NCI-H69 (cell line): ENCODE measurements at regions not wholly inside any gene's neighbourhood (a gene's known extent, or its start where the extent isn't known, plus 50 kb on each side); places are given as distances from the start of the nearest gene placed in this dataset.
"Not testable (repeated sequence)": the region's sequence is repeated elsewhere in the genome, so short reads cannot be mapped to it uniquely, and the experiment has no call there.

Source experiments
- DNase-seq: peaks from one replicate; lab custom pipeline; 2025; lab: John Stamatoyannopoulos, UW

DNA sequence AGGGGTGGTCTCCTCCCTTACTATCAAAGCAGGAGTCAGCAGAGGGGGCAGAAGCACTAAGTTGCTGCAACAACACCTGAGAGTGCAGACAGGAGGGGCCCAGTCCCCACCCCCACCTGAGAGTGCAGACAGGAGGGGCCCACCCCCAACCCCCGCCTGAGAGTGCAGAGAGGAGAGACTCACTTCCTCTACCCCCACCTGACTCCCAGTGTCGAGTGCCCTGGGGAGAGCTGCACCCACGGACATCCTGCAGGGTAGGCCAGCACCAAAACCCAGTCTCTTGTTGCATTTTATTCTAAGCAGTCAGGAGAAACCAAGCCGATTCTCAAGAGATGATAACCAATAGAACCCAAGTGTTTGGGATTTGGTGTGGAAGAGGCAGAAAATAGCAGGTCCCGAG, 78.4 kb downstream of the NAPG start:
- no peak for DNase-seq

DNA sequence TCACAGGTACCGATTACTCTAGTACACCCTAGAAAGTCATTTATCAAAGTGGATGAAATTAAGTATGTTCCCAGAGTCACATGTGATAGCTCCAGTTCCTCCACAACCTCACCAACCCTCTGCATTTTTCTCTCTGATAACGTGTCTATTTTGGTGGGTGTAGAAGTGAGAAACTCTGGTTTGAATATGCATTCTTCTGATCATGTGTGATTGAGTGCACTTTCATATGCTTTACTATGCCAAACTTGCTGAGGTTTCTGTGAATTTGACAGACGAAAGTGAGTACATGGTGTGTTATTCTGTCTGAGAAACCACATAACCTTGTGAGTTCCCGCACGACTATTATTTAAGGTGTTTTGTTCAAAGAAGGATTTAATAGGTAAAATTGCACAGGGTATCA, 81.1 kb downstream of the NAPG start:
- DNase-seq: not testable (repeated sequence)

DNA sequence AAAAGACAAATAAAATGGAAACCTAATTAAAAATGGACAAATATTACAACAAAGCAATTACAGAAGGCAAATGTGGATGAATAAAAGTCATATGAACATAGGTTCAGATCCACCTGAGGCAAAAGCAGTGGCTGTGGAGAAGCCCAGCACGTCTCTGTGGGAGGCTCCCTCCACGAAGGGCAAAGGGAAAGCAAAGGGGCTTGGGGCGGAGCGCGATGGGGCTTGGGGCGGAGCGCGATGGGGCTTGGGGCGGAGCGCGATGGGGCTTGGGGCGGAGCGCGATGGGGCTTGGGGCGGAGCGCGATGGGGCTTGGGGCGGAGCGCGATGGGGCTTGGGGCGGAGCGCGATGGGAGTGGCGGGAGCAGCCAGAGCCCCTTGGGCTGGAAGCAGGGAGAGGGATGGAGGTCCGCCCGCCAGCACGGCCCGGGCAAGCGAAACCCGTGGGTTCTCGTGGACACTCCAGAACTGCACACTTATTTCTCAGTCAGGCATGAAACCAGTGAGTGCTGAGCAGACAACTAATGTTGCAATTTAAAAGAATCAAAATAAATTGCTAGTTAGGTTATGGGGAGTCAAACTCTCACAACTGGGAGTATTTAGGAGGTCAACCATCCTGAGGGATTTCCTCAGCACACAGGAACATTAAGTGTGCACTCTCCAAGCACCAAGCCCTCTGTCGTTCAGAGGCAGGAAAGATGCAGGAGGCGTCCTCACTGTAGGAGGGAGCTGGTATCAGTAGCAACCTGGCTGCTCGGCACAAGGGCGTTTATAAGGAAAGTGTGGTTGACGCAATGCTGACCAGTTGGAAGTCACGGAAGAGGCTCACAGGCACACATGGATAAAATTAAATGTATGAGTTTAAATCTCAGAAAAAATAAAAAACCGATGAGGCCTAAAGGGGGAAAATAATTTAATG, 81.8 kb downstream of the NAPG start:
- peak; percentile 41 for DNase-seq

DNA sequence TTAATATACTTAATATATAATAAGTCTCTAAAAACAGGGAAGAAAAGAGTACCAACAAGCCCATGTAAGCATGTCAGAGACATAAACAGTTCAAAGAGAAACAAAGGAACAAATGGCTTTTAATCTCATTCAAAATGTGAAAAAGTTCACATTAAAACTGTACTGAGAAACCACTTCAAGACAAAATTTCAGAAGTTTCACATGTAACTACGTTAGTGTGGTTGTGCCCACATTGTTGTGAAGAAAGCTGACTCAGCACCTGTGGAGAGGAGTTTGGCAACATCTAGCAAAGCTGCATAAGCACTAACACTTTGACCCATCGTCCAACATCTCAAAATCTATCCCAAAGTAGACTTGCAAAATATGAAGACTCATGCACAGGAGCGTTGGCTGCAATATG, 82.6 kb downstream of the NAPG start:
- DNase-seq: not testable (repeated sequence)

DNA sequence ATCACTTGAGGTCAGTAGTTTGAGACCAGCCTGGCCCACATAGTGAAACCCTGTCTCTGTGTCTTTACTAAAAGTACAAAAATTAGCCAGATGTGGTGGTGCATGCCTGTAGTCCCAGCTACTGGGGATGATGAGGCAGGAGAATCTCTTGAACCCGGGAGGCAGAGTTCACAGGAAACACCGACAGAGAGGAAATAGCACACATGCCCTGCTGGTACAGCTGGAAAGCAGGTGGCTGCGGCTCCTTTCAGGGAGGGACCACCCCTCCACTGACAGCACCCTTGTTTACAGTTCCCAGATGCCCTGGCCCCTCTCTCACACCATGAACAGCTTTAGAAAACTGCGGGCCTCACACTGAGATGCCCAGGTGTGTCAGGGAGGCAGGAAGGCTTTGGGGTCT, 83.2 kb downstream of the NAPG start:
- DNase-seq: not testable (repeated sequence)

DNA sequence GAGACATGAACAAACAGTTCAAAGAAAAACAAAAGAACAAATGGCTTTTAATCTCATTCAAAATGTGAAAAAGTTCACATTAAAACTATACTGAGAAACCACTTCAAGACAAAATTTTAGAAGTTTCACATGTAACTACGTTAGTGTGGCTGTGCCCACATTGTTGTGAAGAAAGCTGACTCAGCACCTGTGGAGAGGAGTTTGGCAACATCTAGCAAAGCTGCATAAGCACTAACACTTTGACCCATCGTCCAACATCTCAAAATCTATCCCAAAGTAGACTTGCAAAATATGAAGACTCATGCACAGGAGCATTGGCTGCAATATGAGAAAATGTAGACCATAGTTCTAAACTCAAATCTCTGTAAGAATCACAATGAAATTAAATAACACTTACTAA, 87.4 kb downstream of the NAPG start:
- not testable (repeated sequence) for DNase-seq

DNA sequence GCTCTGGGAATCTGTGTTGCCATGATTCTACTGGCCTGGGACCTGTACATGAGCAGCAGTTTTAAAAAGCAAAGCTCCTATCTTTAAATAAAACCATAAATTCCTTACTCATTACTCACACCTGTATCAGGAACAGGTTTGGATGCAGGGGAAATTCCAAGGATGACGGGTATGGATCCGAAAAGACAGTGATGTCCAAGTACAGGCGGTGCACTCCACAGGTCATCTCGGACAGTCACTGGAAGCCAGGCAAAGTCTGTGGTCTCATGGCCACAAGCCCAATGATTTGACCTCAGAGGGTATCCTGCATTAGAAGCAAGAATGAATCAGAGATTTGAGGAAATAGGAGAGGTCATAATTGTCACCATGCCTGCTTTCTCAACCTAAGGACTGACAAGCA, 90.9 kb downstream of the NAPG start:
- not testable (repeated sequence) for DNase-seq

DNA sequence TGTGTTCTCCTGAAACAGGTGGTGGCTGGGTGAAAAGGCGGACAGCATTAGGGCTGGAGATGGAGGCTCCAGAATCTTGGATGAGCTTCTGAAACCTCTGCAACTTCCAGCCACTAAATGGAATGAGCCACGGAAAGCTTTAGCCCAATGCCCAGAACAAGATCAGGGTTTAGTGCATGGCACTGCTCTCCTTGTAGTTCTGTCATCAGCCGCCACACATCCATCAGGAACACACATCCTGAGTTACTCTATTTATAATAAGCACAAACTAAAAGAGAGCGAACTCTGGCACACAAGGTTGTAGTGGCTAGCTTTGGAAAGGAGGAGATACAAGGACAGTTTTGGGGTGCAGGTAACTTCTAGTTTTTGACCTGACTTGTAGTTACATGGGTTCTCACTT, 93.0 kb downstream of the NAPG start:
- DNase-seq: not testable (repeated sequence)

DNA sequence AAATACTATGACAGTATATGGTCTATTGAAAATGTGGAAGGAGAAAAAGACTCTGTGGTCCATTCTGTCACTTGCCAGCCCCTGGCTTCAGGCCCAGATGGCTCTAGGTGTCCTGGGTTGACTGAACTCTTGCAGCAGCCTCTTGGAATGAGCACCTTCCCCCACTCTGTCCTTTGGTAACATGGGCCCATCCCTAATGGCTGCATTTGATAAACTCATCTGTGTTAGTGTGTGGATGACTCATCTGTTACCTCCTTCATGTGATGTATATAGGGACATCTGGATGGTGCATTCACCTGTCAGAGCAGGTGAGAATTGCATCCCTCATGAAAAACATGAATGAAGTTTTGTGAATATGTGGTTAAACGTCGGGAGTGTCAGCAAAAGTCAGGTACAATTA, 93.5 kb downstream of the NAPG start:
- not testable (repeated sequence) for DNase-seq

DNA sequence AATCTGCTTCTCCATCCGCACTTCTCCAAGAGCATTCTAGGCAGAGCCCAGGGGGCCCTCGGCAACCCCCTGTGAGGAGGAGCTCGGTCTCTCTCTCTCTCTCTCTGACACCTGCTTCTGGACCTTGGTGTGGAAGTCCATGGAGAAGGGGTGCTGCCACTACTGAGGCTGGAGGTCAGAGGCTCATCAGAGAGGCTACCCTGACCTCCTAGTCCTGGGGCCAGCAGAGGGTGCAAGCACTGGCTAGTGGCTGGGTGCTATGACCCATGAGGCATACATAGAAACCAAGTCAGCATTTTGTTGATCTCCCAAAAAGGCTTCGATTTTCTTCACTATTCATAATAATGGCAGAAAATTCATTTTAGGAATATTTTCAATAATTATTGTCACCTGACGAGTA, 94.0 kb downstream of the NAPG start:
- DNase-seq: not testable (repeated sequence)
